Astrocyte (in vitro differentiated cells and primary cell): ENCODE measurements at regions not wholly inside any gene's neighbourhood (a gene's known extent, or its start where the extent isn't known, plus 50 kb on each side); places are given as distances from the start of the nearest gene placed in this dataset.

Experiments
- DNase-seq: peaks from one replicate; pipeline ENCODE4 v3.0.0-alpha.2; 2010; ENCODE audit warnings: low read depth
- FAIRE-seq: peaks from 2 replicates; lab custom pipeline; 2011; peaks lifted over from hg19 to GRCh38; lab: Jason Lieb, UNC
- H2AFZ ChIP-seq: 2 replicates; pipeline ENCODE4 v1.6.0; 2012; ENCODE audit warnings: low read depth, low read length, inconsistent platforms
- H3K27ac ChIP-seq: 2 replicates; pipeline ENCODE4 v1.5.1; 2011; ENCODE audit warnings: low read depth, low read length, inconsistent platforms
- H3K27me3 ChIP-seq: 2 replicates; pipeline ENCODE4 v1.6.0; 2011; ENCODE audit warnings: low read length, inconsistent platforms; ENCODE audit not compliant: insufficient read depth
- H3K36me3 ChIP-seq: 2 replicates; pipeline ENCODE4 v1.5.1; 2011; ENCODE audit warnings: low read length, inconsistent platforms; ENCODE audit not compliant: insufficient read depth
- H3K4me1 ChIP-seq: 2 replicates; pipeline ENCODE4 v1.5.1; 2011; ENCODE audit warnings: low read length, inconsistent platforms; ENCODE audit not compliant: insufficient read depth
- H3K4me2 ChIP-seq: 2 replicates; pipeline ENCODE4 v1.6.0; 2012; ENCODE audit warnings: low read length, inconsistent platforms
- H3K4me3 ChIP-seq: 2 replicates; pipeline ENCODE4 v1.5.1; 2011; ENCODE audit warnings: low read depth, mild to moderate bottlenecking, low read length, inconsistent platforms; ENCODE audit not compliant: insufficient read depth
- H3K79me2 ChIP-seq: 2 replicates; pipeline ENCODE4 v1.6.0; 2012; ENCODE audit warnings: mild to moderate bottlenecking, low read length, inconsistent platforms; ENCODE audit not compliant: insufficient read depth
- H3K9ac ChIP-seq: 2 replicates; pipeline ENCODE4 v1.6.0; 2012; ENCODE audit warnings: mild to moderate bottlenecking, low read length, inconsistent platforms
- H3K9me3 ChIP-seq: 2 replicates; pipeline ENCODE4 v1.5.1; 2012; ENCODE audit warnings: low read depth, mild to moderate bottlenecking, low read length, inconsistent platforms; ENCODE audit not compliant: insufficient read depth
- H4K20me1 ChIP-seq: 2 replicates; pipeline ENCODE4 v1.6.0; 2012; ENCODE audit warnings: low read length, inconsistent platforms; ENCODE audit not compliant: insufficient read depth
- H3K27ac Mint-ChIP-seq: one replicate; pipeline ENCODE4 v1.8.0; 2021; ENCODE audit warnings: mild to moderate bottlenecking, mixed read lengths; ENCODE audit not compliant: unreplicated experiment
- H3K27me3 Mint-ChIP-seq: one replicate; pipeline ENCODE4 v1.8.0; 2021; ENCODE audit warnings: low read depth, mixed read lengths; ENCODE audit not compliant: unreplicated experiment
- H3K36me3 Mint-ChIP-seq: one replicate; pipeline ENCODE4 v1.8.0; 2021; ENCODE audit warnings: low read depth, mixed read lengths; ENCODE audit not compliant: unreplicated experiment
- H3K4me1 Mint-ChIP-seq: one replicate; pipeline ENCODE4 v1.8.0; 2021; ENCODE audit warnings: low read depth, mixed read lengths; ENCODE audit not compliant: unreplicated experiment
- H3K4me3 Mint-ChIP-seq: one replicate; pipeline ENCODE4 v1.8.0; 2021; ENCODE audit warnings: mild to moderate bottlenecking, moderate library complexity, mixed read lengths; ENCODE audit not compliant: unreplicated experiment
- H3K9me3 Mint-ChIP-seq: one replicate; pipeline ENCODE4 v1.8.0; 2021; ENCODE audit warnings: mild to moderate bottlenecking, mixed read lengths; ENCODE audit not compliant: unreplicated experiment
- EZH2 ChIP-seq: IDR thresholded peaks from 2 replicates; pipeline ENCODE4 v1.6.1; 2012; ENCODE audit warnings: mild to moderate bottlenecking, low read length, inconsistent platforms; ENCODE audit not compliant: insufficient read depth
- TF ChIP-seq, protein P1 (sequence below): IDR thresholded peaks from 2 replicates; pipeline ENCODE4 v1.5.1; 2011; ENCODE audit warnings: low read depth, mild to moderate bottlenecking, inconsistent platforms, low read length, moderate library complexity; ENCODE audit not compliant: insufficient read depth

DNA sequence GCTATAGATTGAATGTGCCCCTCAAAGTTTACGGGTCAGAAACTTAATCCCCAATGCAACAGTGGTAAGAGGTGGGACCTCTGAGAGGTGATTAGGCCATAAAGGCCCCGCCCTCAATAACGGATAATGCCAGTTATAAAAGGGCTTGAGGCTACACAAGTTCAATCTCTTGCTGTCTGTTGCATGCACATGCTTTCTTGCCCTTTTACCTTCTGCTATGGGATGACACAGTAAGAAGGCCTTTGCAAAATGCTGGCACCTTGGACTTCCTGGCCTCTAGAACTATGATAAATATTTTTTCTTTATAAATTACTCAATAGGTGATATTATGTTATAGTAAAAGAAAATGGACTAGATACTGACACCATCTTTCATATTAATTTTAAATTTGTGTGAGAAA is 806.1 kb downstream of the TENT5A start:
- H3K4me2 ChIP-seq: no peak overlapping the region
- no peaks in the 10 kb centered on the region for H3K36me3 ChIP-seq
- Mint-ChIP-seq H3K4me3 (no peak overlapping the region), H3K4me1 (no peaks in the 10 kb centered on the region), H3K27me3 (no peaks in the 10 kb centered on the region), H3K9me3 (no peaks in the 10 kb centered on the region), H3K27ac (no peak overlapping the region), H3K36me3 (no peaks in the 10 kb centered on the region)
- H4K20me1 ChIP-seq: no peaks in the 10 kb centered on the region
- no peaks in the 10 kb centered on the region for H3K4me1 ChIP-seq
- no peak for TF ChIP-seq EZH2
- TF ChIP-seq, protein P1, sequence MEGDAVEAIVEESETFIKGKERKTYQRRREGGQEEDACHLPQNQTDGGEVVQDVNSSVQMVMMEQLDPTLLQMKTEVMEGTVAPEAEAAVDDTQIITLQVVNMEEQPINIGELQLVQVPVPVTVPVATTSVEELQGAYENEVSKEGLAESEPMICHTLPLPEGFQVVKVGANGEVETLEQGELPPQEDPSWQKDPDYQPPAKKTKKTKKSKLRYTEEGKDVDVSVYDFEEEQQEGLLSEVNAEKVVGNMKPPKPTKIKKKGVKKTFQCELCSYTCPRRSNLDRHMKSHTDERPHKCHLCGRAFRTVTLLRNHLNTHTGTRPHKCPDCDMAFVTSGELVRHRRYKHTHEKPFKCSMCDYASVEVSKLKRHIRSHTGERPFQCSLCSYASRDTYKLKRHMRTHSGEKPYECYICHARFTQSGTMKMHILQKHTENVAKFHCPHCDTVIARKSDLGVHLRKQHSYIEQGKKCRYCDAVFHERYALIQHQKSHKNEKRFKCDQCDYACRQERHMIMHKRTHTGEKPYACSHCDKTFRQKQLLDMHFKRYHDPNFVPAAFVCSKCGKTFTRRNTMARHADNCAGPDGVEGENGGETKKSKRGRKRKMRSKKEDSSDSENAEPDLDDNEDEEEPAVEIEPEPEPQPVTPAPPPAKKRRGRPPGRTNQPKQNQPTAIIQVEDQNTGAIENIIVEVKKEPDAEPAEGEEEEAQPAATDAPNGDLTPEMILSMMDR: no peak
- no peak for DNase-seq
- H3K9me3 ChIP-seq: no peaks in the 10 kb centered on the region
- no peak overlapping the region for H3K9ac ChIP-seq
- H3K27me3 ChIP-seq: no peaks in the 10 kb centered on the region
- no peak for FAIRE-seq
- no peak overlapping the region for H3K4me3 ChIP-seq
- no peak overlapping the region for H2AFZ ChIP-seq
- no peaks in the 10 kb centered on the region for H3K79me2 ChIP-seq
- no peak overlapping the region for H3K27ac ChIP-seq

DNA sequence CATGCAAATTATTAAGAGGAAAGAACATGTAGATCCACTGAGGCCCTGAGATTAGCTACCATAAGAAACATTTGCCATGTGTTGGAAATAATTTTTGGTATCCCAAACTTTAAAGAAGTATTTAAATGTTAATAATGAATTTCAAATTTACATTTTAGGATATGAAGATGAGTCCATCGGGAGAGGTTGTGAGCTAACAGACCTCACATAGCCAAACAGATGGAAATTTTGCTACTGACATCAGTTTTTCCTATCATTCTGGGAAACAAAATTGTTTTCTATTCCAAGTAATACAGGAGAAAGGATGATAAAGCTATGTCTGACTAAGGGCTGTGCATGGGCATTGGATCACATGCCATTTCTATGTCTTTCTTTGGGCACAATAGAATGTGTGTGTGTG is 809.6 kb downstream of the TENT5A start:
- peaks cover 3% of the 10 kb centered on the region for H3K4me1 Mint-ChIP-seq
- no peaks in the 10 kb centered on the region for H3K36me3 Mint-ChIP-seq
- H3K9ac ChIP-seq: no peak overlapping the region
- no peak for DNase-seq
- no peak overlapping the region for H3K4me3 Mint-ChIP-seq
- H3K36me3 ChIP-seq: no peaks in the 10 kb centered on the region
- H3K4me1 ChIP-seq: no peaks in the 10 kb centered on the region
- peaks cover 3% of the 10 kb centered on the region for H3K9me3 Mint-ChIP-seq
- no peak for TF ChIP-seq EZH2
- TF ChIP-seq, protein P1: no peak
- no peak overlapping the region for H3K4me2 ChIP-seq
- no peaks in the 10 kb centered on the region for H3K27me3 ChIP-seq
- H2AFZ ChIP-seq: no peak overlapping the region
- no peaks in the 10 kb centered on the region for H3K79me2 ChIP-seq
- no peak for FAIRE-seq
- no peaks in the 10 kb centered on the region for H3K9me3 ChIP-seq
- H4K20me1 ChIP-seq: no peaks in the 10 kb centered on the region
- no peaks in the 10 kb centered on the region for H3K27me3 Mint-ChIP-seq
- H3K27ac ChIP-seq: no peak overlapping the region
- H3K4me3 ChIP-seq: no peak overlapping the region
- H3K27ac Mint-ChIP-seq: no peak overlapping the region

DNA sequence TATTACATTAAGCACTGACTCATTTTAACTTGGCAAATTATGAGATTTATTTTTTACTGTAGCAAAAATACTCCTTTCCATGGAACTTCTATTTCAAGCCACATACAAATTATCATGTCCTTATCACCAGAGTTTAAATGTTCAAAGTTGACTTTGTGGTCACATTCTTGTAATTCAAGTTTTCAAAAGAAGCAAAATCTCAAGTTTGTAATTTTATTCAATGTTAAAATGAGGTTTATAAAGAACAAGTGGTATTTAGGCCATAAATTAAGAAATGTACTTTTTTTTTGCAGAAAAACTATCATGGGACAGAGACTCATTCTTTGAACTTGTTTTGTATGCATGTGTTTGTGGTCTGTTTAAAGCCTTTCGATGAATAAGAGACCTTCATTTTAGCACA is 811.5 kb downstream of the TENT5A start:
- no peak overlapping the region for H3K27ac ChIP-seq
- no peaks in the 10 kb centered on the region for H3K36me3 ChIP-seq
- FAIRE-seq (no peak), DNase-seq (peak; percentile 42)
- H3K27me3 Mint-ChIP-seq: no peaks in the 10 kb centered on the region
- no peak overlapping the region for H3K4me3 ChIP-seq
- no peaks in the 10 kb centered on the region for H3K79me2 ChIP-seq
- no peaks in the 10 kb centered on the region for H3K4me1 ChIP-seq
- no peaks in the 10 kb centered on the region for H3K9me3 ChIP-seq
- H3K27me3 ChIP-seq: no peaks in the 10 kb centered on the region
- H3K9me3 Mint-ChIP-seq: peaks cover 6% of the 10 kb centered on the region
- no peak overlapping the region for H2AFZ ChIP-seq
- H3K36me3 Mint-ChIP-seq: no peaks in the 10 kb centered on the region
- H3K27ac Mint-ChIP-seq: no peak overlapping the region
- H3K4me3 Mint-ChIP-seq: no peak overlapping the region
- H4K20me1 ChIP-seq: no peaks in the 10 kb centered on the region
- no peak for TF ChIP-seq EZH2
- TF ChIP-seq, protein P1: no peak
- no peak overlapping the region for H3K4me2 ChIP-seq
- H3K9ac ChIP-seq: no peak overlapping the region
- peaks cover 3% of the 10 kb centered on the region for H3K4me1 Mint-ChIP-seq
